ENCODE measurements at regions not wholly inside any gene's neighbourhood (a gene's known extent, or its start where the extent isn't known, plus 50 kb on each side); places are given as distances from the start of the nearest gene placed in this dataset.

DNA sequence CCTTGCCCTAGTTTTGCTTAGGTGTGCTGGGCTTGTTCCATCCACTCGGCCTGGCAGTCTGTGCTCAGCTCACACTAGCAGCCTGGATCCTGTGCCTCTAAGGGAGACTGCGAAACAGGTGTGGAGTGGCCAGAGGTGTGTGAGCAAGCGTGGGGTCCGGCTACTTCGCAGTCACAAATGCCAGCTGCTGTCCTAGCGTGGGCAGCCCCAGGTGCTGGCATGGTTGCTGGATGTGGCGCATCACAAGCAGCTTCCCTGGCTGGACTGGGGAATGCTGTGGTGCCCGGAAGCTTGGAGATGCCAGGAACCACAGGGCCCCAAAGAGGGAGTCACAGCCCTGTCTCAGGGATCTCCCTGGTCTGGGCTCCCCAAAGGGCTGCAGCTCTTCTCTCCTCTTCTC lies 119.0 kb upstream of the TMEFF2 start:
- TF ChIP-seq BCL11A (IDR thresholded peaks at IDR 0.05; ENCODE audit: low read depth, low read length) (no peak), BHLHE40 (IDR thresholded peaks at IDR 0.05; ENCODE audit: borderline replicate concordance in 1 of 2, low read depth in 2 of 2, low read length in 1 of 2) (no peak), USF2 (IDR thresholded peaks at IDR 0.05; ENCODE audit: borderline replicate concordance, low read depth, low read length) (no peak), ATF2 (IDR thresholded peaks at IDR 0.05; ENCODE audit: low read length) (no peak), POLR2AphosphoS5 (IDR thresholded peaks at IDR 0.05; ENCODE audit: low read length) (no peak)
- TF ChIP-seq, protein P1, sequence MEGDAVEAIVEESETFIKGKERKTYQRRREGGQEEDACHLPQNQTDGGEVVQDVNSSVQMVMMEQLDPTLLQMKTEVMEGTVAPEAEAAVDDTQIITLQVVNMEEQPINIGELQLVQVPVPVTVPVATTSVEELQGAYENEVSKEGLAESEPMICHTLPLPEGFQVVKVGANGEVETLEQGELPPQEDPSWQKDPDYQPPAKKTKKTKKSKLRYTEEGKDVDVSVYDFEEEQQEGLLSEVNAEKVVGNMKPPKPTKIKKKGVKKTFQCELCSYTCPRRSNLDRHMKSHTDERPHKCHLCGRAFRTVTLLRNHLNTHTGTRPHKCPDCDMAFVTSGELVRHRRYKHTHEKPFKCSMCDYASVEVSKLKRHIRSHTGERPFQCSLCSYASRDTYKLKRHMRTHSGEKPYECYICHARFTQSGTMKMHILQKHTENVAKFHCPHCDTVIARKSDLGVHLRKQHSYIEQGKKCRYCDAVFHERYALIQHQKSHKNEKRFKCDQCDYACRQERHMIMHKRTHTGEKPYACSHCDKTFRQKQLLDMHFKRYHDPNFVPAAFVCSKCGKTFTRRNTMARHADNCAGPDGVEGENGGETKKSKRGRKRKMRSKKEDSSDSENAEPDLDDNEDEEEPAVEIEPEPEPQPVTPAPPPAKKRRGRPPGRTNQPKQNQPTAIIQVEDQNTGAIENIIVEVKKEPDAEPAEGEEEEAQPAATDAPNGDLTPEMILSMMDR (IDR thresholded peaks at IDR 0.05 in 2 of 3, conservative IDR thresholded peaks at IDR 0.05 in 1 of 3; ENCODE audit: control insufficient read depth in 2 of 3, extremely low read depth in 1 of 3, insufficient read depth in 1 of 3, low read depth in 3 of 3, low read length in 3 of 3) = no peak

Data from GM12878 (cell line).